ENCODE measurements at regions not wholly inside any gene's neighbourhood (a gene's known extent, or its start where the extent isn't known, plus 50 kb on each side); places are given as distances from the start of the nearest gene placed in this dataset.

GRCh38 chr22:49271831-49272230, 555.8 kb downstream of the BRD1 start:
- Histone ChIP-seq H4K5ac (ENCODE audit: low read depth, low read length) (no peak overlapping the region), H3K9ac (ENCODE audit: low read depth, low read length) (no peak overlapping the region), H2BK120ac (ENCODE audit: low read depth, low read length) (no peak overlapping the region), H2BK15ac (ENCODE audit: low read depth, low read length) (no peak overlapping the region), H2BK20ac (ENCODE audit: low read depth, low read length) (no peak overlapping the region), H3K27ac (ENCODE audit: insufficient read depth, low read length) (no peak overlapping the region), H3K79me1 (ENCODE audit: low read depth in 1 of 2, low read length in 2 of 2) (no peaks in the 10 kb centered on the region), H3K4ac (ENCODE audit: low read depth, low read length) (no peak overlapping the region), H3K4me2 (ENCODE audit: low read depth, low read length) (no peak overlapping the region), H3K9me3 (ENCODE audit: control insufficient read depth, insufficient read depth, low read length) (peaks cover 40% of the 10 kb centered on the region), H4K8ac (ENCODE audit: low read depth in 2 of 2, low read length in 2 of 2) (no peak overlapping the region), H3K4me3 (ENCODE audit: insufficient read depth, low read depth, low read length) (no peak overlapping the region), H3K56ac (ENCODE audit: extremely low read depth, insufficient read depth, low read length) (no peak overlapping the region), H2AK9ac (replicated peaks; ENCODE audit: low read depth, low read length, poor library complexity) (no peak overlapping the region), H3K36me3 (ENCODE audit: control insufficient read depth, insufficient read depth, low read length) (no peaks in the 10 kb centered on the region), H2AK5ac (ENCODE audit: low read depth, low read length) (no peak overlapping the region), H3K14ac (replicated peaks; ENCODE audit: low read depth, low read length) (no peak overlapping the region), H3K4me1 (ENCODE audit: control insufficient read depth, insufficient read depth, low read length) (no peaks in the 10 kb centered on the region), H2AFZ (replicated peaks; ENCODE audit: low read length, poor library complexity) (no peak overlapping the region), H3K23ac (ENCODE audit: low read depth, low read length) (no peak overlapping the region), H3K18ac (ENCODE audit: low read depth, low read length) (no peak overlapping the region), H3K9me1 (ENCODE audit: insufficient read depth, low read length) (no peaks in the 10 kb centered on the region), H4K91ac (ENCODE audit: insufficient read depth, low read depth, low read length) (no peak overlapping the region), H4K20me1 (ENCODE audit: insufficient read depth, low read length) (no peaks in the 10 kb centered on the region), H2BK5ac (ENCODE audit: low read depth, low read length, poor library complexity, severe bottlenecking) (no peak overlapping the region), H3K27me3 (ENCODE audit: control insufficient read depth, insufficient read depth, low read length) (no peaks in the 10 kb centered on the region)
- DNase-seq (no peak), ATAC-seq (ENCODE audit: low read depth) (no peak)
- CTCF ChIA-PET: no interaction called here
- no TSS peak for BruUV-seq (replicated peaks)
- intact Hi-C loops (cut with micrococcal nuclease) (no loop called here), in situ Hi-C loops (cut with MboI; ENCODE audit: low sequenced_read_pairs) (no loop called here), dilution Hi-C loops (cut with HindIII; ENCODE audit: low sequenced_read_pairs, unreplicated experiment) (no loop called here)
- 20% methylated on average over 1 of the region's 5 CpGs; no CpG with 5 or more reads in 1 of the 2 experiments for WGBS, 2 experiments (ENCODE audit: extremely low coverage in 2 of 2, insufficient read length in 1 of 2)
- TF ChIP-seq, protein P1, sequence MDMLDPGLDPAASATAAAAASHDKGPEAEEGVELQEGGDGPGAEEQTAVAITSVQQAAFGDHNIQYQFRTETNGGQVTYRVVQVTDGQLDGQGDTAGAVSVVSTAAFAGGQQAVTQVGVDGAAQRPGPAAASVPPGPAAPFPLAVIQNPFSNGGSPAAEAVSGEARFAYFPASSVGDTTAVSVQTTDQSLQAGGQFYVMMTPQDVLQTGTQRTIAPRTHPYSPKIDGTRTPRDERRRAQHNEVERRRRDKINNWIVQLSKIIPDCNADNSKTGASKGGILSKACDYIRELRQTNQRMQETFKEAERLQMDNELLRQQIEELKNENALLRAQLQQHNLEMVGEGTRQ (IDR thresholded peaks at IDR 0.05; ENCODE audit: low read depth, low read length): no peak
- TF ChIP-seq FOS (IDR thresholded peaks at IDR 0.05; ENCODE audit: low read depth, low read length): no peak
- TF ChIP-seq CTCF (conservative IDR thresholded peaks at IDR 0.05; ENCODE audit: low read depth, low read length): no peak
- TF ChIP-seq MAZ (IDR thresholded peaks at IDR 0.05; ENCODE audit: borderline replicate concordance, low read depth, low read length): no peak
- no peak for TF ChIP-seq POLR2A (IDR thresholded peaks at IDR 0.05; ENCODE audit: low read depth, low read length)
- TF ChIP-seq MAFK (IDR thresholded peaks at IDR 0.05; ENCODE audit: low read depth, low read length): no peak
- TF ChIP-seq CHD1 (IDR thresholded peaks at IDR 0.05; ENCODE audit: low read depth, low read length): no peak
- TF ChIP-seq BHLHE40 (IDR thresholded peaks at IDR 0.05; ENCODE audit: low read depth, low read length): no peak
- no peak for TF ChIP-seq RAD21 (IDR thresholded peaks at IDR 0.05; ENCODE audit: low read length)
- TF ChIP-seq SMC3 (IDR thresholded peaks at IDR 0.05; ENCODE audit: low read depth, low read length): no peak
- TF ChIP-seq, protein P2, sequence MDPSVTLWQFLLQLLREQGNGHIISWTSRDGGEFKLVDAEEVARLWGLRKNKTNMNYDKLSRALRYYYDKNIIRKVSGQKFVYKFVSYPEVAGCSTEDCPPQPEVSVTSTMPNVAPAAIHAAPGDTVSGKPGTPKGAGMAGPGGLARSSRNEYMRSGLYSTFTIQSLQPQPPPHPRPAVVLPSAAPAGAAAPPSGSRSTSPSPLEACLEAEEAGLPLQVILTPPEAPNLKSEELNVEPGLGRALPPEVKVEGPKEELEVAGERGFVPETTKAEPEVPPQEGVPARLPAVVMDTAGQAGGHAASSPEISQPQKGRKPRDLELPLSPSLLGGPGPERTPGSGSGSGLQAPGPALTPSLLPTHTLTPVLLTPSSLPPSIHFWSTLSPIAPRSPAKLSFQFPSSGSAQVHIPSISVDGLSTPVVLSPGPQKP (IDR thresholded peaks at IDR 0.05; ENCODE audit: borderline replicate concordance, low read depth, low read length): no peak
- no peak for TF ChIP-seq RCOR1 (IDR thresholded peaks at IDR 0.05; ENCODE audit: insufficient replicate concordance, low read length)
- TF ChIP-seq NFE2L2 (IDR thresholded peaks at IDR 0.05; ENCODE audit: low read depth, low read length): no peak
- TF ChIP-seq MXI1 (IDR thresholded peaks at IDR 0.05; ENCODE audit: borderline replicate concordance, low read depth, low read length): no peak
- no peak for TF ChIP-seq RFX5 (IDR thresholded peaks at IDR 0.05; ENCODE audit: low read depth, low read length)
- TF ChIP-seq CEBPB (IDR thresholded peaks at IDR 0.05; ENCODE audit: low read depth, low read length): no peak
- POLR2A ChIA-PET (ENCODE audit: unreplicated experiment): no interaction called here

Data from IMR-90 (cell line).